ENCODE measurements at regions not wholly inside any gene's neighbourhood (a gene's known extent, or its start where the extent isn't known, plus 50 kb on each side); places are given as distances from the start of the nearest gene placed in this dataset.

DNA sequence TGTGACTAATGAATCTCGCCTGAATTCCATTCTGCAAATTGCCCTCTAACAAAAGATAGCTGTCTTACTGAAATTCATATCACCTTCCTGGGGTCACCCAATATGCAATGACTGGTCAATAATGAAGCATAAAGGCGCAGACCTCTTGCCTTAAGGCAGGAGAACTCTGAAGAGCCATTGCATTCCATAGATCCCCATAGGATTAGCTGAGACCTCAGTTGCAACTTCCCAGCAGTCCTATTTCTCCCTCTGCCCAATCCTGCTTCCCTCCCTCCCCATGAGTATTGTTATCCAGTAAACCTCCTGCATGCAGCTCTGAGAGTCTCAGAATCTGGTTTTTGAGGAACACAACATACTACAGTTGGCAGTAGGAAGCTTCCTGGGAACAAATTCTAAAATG is 396.5 kb downstream of the DCAF12L2 start:
- H3K9me3 ChIP-seq (ENCODE audit: severe bottlenecking), result no peaks in the 10 kb centered on the region
- H3K36me3 ChIP-seq, result no peaks in the 10 kb centered on the region
- H3K27me3 ChIP-seq (ENCODE audit: insufficient read depth, low read depth, severe bottlenecking), result peaks cover 8% of the 10 kb centered on the region
- no peak overlapping the region for H3K4me3 ChIP-seq (ENCODE audit: low read depth, low read length)
- TF ChIP-seq, protein P1, sequence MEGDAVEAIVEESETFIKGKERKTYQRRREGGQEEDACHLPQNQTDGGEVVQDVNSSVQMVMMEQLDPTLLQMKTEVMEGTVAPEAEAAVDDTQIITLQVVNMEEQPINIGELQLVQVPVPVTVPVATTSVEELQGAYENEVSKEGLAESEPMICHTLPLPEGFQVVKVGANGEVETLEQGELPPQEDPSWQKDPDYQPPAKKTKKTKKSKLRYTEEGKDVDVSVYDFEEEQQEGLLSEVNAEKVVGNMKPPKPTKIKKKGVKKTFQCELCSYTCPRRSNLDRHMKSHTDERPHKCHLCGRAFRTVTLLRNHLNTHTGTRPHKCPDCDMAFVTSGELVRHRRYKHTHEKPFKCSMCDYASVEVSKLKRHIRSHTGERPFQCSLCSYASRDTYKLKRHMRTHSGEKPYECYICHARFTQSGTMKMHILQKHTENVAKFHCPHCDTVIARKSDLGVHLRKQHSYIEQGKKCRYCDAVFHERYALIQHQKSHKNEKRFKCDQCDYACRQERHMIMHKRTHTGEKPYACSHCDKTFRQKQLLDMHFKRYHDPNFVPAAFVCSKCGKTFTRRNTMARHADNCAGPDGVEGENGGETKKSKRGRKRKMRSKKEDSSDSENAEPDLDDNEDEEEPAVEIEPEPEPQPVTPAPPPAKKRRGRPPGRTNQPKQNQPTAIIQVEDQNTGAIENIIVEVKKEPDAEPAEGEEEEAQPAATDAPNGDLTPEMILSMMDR (IDR thresholded peaks at IDR 0.05; ENCODE audit: low read depth, low read length), result no peak
- H3K27ac ChIP-seq, result no peak overlapping the region
- DNase-seq, result no peak

DNA sequence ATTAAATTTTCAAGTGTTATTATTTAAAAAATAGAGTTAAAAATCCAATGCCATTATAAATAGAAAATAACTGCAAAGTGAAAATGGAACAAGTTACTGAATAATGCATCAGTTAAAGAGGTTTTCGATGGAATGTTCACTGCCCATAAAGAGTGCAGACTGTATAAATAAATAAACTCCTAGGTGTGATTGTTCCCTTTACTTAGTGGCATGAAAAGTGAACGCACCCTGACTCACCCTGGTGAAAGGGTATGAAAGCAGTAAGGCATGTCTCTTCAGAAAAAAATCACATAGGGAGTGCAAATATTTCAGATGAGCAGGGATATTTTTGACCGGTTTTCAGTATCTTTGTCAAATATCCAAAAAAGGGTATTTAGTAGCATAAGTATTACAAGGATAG is 387.8 kb downstream of the DCAF12L2 start:
- H3K27ac ChIP-seq, result no peak overlapping the region
- DNase-seq, result no peak
- no peaks in the 10 kb centered on the region for H3K36me3 ChIP-seq
- H3K4me3 ChIP-seq (ENCODE audit: low read depth, low read length), result no peak overlapping the region
- H3K9me3 ChIP-seq (ENCODE audit: severe bottlenecking), result no peaks in the 10 kb centered on the region
- TF ChIP-seq, protein P1 (IDR thresholded peaks at IDR 0.05; ENCODE audit: low read depth, low read length), result no peak
- peaks cover 32% of the 10 kb centered on the region for H3K27me3 ChIP-seq (ENCODE audit: insufficient read depth, low read depth, severe bottlenecking)

DNA sequence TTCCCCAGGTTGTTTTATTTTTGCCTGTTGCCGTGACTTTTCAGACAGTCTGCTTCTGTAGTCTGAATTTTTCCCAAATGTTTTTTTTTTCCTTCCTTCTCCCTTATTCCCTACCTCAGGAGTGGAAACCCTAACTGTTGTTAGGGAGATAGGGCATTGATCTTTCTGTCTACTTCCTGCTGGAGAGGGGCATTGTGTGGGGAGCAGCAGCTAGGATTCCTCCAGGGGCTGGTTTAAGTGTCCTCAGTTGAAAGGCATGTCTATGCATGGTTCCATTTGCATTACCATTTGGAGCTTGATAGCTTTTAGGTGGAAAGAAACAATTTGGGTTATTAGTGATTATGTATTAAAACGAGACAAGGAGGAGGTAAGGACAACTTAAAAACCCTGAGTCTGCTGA is 383.9 kb downstream of the DCAF12L2 start:
- Histone ChIP-seq H3K4me3 (ENCODE audit: low read depth, low read length) (no peak overlapping the region), H3K9me3 (ENCODE audit: severe bottlenecking) (no peaks in the 10 kb centered on the region), H3K27ac (no peak overlapping the region), H3K36me3 (no peaks in the 10 kb centered on the region), H3K27me3 (ENCODE audit: insufficient read depth, low read depth, severe bottlenecking) (peaks cover 41% of the 10 kb centered on the region)
- no peak for DNase-seq
- TF ChIP-seq, protein P1 (IDR thresholded peaks at IDR 0.05; ENCODE audit: low read depth, low read length), result no peak

DNA sequence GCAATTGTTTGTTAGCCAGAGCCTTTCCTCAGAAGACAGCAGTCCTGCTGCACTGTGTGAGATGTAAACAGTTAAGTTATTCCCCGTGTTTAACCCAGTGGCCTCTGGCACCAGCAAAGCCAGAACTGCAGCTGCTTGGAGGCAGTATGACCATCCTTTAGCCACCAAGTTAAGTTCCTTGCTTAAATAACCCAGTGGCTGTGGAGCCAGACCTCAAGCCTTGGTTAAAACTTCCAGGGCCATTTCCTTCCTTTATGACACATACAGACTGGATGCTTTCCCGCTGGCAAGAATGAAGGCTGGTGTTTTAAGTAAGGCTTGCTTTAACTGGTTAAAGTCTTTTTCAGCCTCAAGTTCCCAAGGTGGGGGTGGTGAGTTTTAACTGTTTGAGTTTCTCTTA is 379.8 kb downstream of the DCAF12L2 start:
- no peak for DNase-seq
- no peak overlapping the region for H3K4me3 ChIP-seq (ENCODE audit: low read depth, low read length)
- no peak overlapping the region for H3K27ac ChIP-seq
- TF ChIP-seq, protein P1 (IDR thresholded peaks at IDR 0.05; ENCODE audit: low read depth, low read length), result no peak
- no peaks in the 10 kb centered on the region for H3K9me3 ChIP-seq (ENCODE audit: severe bottlenecking)
- no peaks in the 10 kb centered on the region for H3K36me3 ChIP-seq
- peaks cover 27% of the 10 kb centered on the region for H3K27me3 ChIP-seq (ENCODE audit: insufficient read depth, low read depth, severe bottlenecking)

DNA sequence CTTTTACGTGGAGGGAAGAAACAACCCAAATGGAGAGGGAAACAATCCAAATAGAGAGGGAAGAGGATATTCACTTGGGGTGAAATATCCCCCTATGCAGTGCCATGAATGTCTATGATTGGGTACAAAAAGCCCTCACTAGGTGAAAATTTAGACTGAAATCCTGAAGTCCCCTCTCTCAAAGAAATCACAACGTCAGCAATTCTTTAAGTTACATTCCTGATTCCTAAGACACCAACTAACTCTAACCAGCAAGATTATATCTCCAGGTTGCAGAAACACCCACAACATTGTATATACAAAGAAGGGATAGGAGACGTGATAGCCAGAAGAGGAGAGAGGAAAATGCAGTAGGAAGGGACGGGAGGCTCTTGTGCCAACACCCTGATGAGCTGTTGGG is 374.3 kb downstream of the DCAF12L2 start:
- TF ChIP-seq, protein P1 (IDR thresholded peaks at IDR 0.05; ENCODE audit: low read depth, low read length), result no peak
- Histone ChIP-seq H3K36me3 (no peaks in the 10 kb centered on the region), H3K27me3 (ENCODE audit: insufficient read depth, low read depth, severe bottlenecking) (peaks cover 14% of the 10 kb centered on the region)

DNA sequence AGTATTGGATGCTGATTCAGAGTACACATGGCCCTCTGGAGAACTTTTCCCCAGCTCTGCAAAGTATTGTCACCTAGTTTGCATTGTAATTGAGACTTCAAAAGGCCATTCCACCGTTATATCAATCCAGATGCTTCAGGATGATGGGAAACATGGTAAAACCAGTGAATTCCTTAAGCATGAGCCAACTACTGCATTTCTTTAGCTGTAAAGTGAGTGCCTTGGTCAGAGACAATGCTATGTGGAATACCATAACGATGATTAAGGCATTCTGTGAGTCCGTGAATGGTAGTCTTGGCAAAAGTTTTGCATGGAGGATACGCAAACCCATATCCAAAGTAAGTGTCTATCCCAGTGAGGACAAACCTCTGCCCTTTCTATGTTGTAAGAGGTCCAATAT is 355.2 kb downstream of the DCAF12L2 start:
- Histone ChIP-seq H3K9me3 (ENCODE audit: severe bottlenecking) (no peaks in the 10 kb centered on the region), H3K36me3 (no peaks in the 10 kb centered on the region), H3K27ac (no peak overlapping the region), H3K4me3 (ENCODE audit: low read depth, low read length) (no peak overlapping the region), H3K27me3 (ENCODE audit: insufficient read depth, low read depth, severe bottlenecking) (peaks cover 5% of the 10 kb centered on the region)
- TF ChIP-seq, protein P1 (IDR thresholded peaks at IDR 0.05; ENCODE audit: low read depth, low read length), result no peak
- DNase-seq, result no peak

More for the DNA sequence above, 374.3 kb downstream of the DCAF12L2 start:
- no peak overlapping the region for H3K27ac ChIP-seq
- no peak for DNase-seq
- no peaks in the 10 kb centered on the region for H3K9me3 ChIP-seq (ENCODE audit: severe bottlenecking)
- no peak overlapping the region for H3K4me3 ChIP-seq (ENCODE audit: low read depth, low read length)
